ENCODE measurements at regions not wholly inside any gene's neighbourhood (a gene's known extent, or its start where the extent isn't known, plus 50 kb on each side); places are given as distances from the start of the nearest gene placed in this dataset.

DNA sequence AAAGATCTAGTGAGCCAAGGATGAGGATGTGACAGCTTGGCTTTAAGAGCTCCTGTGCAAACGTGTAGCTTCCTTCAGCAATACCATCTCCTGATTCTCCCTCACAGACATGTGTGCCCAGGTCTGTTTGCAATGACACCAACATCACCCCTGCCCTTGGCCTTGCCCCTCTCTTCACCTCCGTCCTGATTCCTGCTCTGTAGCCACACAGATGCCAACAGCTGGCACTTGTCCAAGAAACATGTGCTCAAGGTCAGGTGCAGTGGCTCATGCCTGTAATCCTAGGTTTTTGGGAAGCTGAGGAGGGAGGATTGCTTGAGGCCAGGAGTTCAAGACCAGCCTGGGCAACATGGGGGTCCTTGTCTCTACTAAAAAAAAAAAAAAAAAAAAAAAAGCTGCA lies 103.8 kb upstream of the CRHR1 start:
- no peak for DNase-seq

DNA sequence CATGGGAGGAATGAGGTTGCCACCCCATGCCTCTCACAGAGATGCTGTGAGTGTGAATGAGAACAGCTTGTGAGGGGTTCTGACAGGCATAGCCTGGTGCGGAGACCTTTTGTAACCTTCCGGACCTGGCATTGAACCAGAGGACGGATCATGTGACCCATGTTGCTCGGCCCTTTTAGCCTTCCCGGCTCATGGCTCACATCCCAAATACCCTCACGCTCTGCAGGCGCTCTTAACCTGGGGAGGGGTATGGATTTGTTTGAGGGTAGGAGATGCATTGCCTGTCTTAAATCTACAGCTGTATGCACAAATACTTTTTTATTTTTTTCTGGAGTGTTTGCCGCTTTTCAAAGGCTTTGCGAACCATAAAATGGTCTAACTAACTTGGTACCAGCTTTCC lies 102.4 kb upstream of the CRHR1 start:
- no peak for DNase-seq

DNA sequence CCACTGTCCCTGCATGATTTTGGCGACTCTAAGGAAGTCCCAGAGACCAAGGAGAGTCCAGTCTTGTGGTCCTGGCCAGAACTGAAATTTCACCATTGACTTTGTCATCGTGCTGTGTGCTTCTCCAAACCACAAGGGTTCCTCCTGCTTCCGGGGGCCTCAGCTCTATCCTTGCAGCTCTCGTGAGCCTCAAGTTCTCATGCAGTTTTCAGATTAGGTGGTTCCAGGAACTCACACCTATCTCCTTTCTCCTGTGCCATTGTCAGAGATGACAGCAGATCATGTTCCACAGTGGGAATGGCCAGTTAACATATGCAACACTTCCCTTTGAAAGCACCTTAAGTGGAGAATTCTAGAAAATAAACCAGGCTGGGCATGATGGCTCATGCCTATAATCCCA lies 97.9 kb upstream of the CRHR1 start:
- no peak for DNase-seq

DNA sequence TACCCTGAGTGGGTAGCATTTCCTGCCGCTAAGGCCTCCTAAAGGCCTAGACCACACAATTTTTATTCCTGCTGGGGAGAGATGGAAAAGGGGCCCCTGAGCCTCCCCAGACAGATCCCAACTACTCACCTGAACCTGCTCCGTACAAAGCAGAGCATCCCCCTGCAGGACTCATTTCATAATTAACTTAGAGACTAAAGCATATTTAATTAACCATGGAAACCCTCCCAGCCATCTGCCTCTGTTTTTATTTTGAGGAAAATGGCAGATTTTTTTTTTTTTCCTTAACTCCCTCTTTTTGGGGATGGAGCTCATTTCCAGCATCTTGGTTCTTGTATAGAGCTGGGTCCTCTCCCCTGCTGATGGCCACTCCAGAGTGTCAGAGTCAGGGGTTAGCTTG lies 96.5 kb upstream of the CRHR1 start:
- no peak for DNase-seq

DNA sequence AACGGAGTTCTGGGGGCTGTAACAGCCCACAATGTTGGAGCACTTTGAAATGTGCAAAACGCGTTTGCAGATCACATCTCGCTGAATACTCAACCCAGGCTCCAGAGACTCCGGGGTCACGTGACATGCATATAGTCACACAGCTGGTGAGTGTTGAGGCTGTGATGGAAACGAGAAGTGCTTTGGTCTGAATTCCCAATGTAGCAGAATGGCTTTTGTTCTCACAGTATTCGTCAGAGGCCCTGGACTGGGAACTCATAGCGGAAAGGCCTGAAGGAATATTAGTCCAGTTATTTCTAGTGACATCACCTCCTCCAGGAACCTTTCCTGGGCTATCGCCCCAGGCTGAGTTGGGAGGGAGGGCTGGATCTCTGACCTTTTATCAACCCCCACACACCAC lies 95.8 kb upstream of the CRHR1 start:
- peak; percentile 51 for DNase-seq

DNA sequence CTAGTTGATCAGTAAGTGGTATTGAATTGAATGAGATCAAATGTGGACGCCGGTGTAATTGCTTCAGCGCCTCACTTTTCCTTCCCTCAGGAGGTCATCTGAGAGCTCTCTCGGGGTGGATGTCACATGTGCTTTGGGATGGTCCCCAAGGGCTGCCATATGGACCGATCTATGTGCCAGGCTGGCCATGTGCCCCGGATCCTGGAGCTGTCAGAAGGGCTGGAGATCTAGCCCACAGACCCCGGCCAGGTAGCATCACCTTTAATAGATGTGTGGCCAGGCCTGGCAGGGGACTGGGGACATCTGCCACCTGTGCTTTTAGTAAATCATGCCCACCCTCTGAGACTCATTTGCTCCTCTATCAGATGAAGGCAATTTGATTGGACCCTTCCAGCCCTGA lies 95.3 kb upstream of the CRHR1 start:
- DNase-seq: no peak

DNA sequence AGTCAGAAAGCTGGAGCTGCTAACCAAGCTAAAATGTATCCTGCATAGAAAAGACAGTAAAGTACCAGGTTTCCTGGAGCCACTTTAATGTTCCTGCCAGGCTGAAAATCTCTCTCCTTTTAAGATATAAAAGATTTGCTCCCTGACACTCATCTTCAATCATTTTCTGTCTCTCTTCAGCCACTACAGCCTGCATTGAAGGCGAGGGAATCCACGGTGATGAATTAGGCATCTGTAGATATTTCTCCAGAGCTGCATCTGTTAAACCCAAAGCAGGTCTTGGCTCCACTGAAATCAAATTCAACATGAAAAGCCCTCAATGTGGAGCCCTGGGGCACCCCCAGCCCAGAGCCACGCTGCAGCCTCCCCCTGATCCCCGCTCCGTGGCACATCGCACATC lies 94.7 kb upstream of the CRHR1 start:
- DNase-seq: no peak

DNA sequence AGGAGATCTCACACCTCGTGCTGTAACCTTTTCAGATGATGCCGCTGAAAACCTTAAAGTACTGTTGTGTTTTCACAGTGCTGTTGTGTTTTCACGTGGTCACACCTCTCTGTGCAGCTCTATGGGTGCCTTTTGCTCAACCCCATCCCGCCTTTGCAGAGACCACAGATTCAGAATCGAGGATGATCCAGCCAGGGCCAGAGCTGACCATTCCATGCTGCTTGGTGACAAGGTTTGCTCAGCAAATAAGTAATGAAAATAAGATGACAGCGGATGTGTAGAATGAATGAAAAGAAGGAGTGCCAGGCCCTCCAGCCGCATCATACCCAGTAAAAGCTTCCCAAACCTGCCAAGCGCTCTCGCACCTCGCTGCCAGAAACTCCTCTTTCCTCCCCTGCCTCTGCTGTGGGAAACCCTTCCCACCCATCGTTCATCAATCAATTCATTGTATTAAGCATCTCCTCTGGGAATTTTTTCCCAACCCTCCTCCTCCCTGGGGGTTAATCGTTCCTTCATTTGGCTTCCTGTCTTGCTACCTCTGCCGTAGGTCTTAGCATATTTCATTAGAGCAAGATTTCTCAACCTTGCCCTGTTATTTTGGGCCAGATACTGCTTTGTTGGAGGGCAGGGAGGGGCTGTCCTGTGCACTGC lies 93.4 kb upstream of the CRHR1 start:
- DNase-seq: no peak

DNA sequence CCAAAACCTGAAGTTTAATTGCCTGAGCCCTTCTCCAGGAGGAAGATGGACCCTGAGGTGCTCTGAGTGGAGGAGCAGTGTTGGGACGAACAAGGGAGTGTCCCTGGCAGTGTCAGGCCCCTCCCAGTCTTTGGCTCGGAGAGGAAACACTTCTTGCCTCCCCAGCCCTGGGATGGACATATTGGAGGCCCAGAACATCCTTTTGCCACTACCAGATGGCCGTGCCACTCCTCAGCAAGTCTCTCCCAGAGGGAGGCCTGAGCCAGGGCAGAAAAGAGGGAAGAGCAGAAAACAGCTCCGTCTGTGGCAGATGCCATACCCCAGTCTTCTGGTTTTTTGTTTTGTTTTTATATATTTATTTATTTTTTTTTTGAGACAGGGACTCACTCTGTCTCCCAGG lies 91.5 kb upstream of the CRHR1 start:
- DNase-seq: no peak

DNA sequence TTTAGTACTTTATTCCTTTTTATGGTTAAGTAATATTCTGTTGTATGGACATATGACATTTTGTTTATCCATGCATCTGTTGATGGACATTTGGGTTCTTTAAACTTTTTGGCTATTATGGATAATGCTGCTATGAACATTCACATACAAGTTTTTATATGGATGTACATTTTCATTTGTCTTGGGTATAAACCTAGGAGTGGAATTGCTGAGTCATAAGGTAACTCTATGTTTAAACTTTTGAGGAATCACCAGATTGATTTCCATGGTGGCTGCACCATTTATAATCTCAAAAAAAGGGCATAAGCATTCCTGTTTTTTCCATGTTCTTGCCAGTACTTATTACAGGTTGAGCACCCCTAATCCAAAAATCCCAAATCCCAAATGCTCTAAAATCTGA lies 90.3 kb upstream of the CRHR1 start:
- DNase-seq: no peak

DNA sequence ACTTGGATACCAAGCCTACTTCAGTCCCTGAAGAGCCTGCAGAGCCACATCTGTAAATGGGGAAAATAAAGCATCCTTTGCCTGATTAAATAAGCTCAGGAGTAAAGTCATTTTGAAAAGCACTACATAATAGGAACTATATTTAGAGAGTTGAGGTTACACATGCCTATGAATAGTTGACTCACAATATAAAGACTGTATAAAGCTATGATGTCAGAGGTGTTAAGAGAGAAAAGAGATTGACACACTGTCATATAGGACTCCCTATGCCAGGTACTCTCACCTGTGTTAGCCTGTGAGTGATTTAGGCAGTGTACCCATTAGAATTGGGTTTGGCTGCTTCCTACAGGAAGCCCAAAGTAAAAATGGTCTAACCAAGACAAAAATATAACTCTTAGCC lies 87.7 kb upstream of the CRHR1 start:
- DNase-seq: no peak

DNA sequence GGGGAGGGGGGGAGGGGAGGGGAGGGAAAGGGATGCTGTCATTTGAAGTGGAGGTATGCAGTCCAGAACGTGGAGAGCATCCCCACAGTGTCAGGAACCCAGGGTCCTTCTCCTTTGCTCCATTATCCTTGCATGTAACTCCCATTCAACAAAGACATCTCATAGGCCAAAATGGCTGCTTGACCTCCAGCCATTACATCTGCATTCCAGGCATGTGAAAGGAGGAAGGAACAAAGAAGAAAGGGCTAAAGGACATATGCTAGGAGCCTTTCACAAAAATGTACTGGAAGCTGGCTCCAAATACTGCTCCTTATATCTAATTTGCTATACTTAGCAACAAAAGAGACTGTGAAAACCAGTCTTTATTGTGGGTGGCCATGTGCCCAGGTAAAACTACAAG lies 87.0 kb upstream of the CRHR1 start:
- no peak for DNase-seq

DNA sequence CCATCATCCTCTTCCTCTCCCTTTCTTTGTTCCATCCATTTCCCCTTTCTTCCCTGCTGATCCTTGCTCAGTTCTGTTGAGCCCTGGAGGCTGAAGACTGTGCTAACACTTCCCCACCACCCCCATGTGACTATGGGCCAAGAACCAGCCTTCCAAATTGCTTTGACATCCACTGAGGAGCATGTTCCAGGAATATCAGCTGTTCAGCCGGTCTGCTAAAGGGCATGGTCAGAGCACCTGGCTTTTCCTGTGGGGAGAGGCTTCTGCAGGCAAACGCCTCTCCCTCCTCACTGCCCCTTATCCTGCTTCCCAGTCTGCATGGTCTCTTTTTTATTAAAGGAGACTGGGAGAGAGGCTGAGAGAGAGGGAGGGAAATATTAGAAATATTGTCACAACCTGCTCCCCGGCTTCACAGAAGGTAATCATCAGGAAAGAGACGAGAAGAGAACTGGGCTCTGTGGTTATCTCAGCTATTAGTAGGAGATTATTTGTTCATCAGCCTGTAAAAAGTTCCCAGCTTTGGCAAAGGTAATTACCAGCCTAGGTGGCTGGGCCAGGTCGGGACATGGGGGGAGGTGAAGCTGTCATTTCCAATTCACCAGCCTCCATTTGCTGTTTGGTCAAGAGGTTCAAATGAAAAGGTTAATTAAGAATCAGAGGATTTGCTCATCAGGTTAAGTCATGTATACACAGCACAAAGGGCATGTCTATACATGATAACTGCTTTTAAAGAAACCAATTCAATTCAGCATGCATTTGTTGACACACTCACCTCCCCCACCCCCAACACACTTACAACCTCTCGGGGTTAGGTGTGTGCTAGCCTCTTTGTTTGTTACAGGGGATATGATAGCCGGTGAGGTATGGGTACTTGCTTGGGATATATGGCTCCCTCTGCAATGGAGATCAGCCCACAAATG lies 83.7 kb upstream of the CRHR1 start:
- no peak for DNase-seq

DNA sequence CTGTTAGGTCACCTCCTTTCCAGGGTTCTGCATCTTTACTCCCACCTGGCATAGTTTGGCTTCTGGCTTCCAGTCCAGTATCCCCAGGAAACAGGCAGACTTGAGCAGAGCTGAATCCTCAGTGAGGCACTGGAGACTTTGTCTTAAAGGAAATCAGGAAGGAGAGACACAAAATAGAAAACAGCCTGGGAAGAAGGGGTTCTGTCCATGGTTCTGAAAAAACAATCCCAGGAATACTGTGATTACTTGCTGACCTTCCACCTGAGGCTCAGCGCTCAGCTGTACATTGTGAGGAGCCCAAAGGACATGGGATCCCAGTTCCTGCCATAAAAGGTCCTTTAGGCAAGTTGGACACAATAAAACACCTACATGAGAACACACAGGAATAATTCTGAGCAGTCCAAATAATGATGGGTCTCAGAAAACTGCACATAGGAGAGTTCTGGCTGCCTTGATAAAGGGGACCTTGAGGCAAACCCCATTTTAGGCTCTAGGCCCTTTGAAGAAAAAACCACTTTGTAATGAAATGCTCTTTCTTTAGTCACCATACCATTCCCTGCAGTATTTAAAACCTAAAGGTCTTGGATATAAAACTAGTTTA lies 81.4 kb upstream of the CRHR1 start:
- DNase-seq: peak; percentile 31

DNA sequence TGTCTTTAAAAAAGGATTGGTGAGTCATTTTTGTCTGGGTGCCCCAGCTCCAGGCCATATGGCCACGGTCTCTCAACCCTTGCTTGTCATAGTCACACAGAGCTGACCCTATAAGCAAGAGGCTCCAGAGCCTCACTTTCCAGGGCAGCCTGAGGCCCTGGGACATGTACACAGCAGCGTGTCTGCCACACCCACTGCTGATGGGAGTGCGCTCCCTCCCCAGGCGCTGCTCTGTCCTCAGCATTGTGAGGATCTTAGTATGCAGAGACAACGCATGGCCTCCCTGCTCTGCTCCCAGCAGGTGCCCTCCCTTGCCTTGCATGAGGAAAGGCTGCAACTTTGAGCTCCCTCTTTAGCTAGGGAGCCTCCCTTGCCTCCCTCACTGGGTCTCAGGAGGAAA lies 80.8 kb upstream of the CRHR1 start:
- no peak for DNase-seq

DNA sequence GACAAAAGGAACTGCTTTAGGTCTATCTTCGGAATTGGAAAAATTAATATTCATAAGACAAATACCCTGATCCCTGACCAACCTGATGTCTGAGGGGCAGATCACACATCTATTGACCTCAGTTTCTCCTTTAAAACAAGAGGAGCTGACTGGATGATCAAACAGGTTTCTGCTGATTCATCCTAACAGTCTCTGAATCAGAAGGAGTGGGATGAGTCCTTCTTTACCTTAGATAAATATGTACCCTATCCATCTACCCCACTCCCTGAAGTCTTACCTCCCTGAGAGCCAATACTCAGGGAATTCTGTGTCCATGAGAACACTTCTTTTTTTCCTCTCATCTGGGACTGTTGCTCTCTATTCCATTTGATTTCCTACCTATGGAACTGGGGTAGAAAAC lies 80.3 kb upstream of the CRHR1 start:
- no peak for DNase-seq

DNA sequence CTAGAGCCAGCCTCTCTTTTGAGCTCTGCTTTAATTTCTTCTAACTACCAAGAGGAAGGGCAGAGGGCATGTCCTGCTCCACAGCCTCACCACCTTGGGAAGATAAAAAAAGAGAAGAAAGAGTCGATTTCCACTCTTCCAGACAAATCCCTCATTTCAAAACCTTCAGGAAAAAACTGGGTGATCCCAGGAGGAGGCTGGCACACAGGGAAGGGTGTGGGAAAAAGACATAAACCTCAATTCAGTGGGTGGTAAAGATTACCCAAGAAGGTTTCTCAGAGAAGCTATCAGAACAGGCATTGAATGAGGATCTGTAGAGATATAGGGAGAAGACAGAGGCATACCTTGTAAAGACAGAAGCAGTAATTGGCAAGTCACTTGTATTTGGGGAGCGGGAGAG lies 79.9 kb upstream of the CRHR1 start:
- DNase-seq: no peak

DNA sequence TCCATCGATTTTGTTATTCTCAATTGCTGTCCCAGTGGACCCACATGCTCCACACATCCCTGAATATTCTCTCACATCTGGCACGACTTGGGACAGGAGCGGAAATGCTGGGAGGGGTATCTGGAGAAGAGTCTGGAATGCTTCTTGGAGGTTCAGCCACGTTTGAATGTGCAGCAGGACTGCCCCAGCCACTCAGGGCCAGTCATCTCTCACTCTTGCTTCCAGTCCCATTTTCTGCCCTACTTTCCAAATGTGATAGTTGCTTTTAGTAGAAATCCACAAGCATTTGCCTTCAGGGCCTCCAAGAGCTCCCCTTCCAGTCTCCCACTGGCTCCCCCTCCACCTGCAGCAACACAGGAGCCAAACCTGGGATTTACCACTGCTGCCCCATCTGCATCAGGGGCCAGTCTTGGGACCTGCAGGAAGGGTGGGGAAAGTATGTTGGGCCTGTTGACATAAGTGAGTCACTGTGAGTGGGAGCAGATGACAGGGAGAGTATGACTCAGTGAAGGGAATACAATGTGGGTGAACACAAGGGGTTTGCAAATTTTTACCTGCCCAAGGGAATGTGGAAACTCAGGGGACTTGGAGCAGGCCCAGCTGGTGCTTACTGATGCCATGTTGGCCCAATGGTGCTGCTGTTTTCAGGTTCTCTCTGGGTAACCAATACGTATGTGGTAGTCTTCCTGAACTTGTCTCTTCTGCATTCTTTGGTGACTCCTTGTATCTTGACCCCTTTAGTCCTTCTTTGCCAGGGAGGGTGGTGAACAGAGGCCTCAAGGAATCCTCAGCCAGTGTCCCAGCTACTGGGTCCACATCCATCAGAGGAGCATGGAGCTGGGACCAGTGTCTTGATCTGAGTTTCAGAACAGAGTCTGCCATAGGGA lies 78.8 kb upstream of the CRHR1 start:
- DNase-seq: no peak

DNA sequence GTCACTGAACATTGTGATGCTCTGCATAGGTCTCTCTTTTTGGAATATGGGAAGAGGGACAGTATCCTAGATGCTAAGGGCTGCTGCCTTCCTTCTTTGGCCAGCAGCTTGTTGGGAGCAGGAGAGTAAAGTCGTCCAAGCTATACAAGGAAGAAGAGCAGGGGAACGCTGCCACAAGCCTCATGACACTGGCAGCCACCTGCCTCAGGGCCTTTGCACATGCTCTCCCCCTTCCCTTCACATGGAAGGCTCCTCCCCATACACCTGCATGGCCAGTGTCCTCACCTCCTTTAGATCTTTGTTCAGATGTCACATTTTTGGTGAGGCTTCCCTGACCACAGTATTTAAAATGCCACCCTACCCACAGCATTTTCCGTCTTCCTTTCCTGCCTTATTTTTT lies 78.1 kb upstream of the CRHR1 start:
- no peak for DNase-seq

DNA sequence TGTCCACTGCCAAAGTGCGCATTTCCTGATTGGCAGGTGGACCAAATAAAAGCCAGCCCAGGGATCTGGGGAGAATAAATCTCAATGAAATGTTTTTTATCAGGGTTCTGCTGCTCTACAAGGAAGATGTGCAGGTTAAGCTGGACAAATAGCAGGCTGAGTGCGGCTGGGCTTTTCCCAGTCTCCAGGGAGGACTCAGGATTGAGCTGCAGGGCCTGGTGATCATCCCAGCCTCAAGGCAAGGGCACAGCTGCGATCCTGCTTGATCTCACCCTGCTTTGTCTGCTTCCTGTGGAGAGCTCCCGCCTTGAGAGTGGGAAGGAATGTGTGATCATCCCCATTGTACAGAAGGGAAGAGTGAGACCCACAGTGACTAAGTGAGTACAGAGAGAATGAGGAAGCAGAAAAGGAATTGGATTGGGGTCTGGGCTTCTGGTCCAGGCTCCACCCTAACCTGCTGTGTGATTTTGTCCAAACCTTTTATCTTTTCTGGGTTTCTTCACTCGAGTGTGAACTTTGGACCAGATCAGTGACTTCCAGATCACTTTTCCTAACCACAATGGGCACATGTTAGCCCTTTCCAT lies 75.3 kb upstream of the CRHR1 start:
- DNase-seq: no peak

DNA sequence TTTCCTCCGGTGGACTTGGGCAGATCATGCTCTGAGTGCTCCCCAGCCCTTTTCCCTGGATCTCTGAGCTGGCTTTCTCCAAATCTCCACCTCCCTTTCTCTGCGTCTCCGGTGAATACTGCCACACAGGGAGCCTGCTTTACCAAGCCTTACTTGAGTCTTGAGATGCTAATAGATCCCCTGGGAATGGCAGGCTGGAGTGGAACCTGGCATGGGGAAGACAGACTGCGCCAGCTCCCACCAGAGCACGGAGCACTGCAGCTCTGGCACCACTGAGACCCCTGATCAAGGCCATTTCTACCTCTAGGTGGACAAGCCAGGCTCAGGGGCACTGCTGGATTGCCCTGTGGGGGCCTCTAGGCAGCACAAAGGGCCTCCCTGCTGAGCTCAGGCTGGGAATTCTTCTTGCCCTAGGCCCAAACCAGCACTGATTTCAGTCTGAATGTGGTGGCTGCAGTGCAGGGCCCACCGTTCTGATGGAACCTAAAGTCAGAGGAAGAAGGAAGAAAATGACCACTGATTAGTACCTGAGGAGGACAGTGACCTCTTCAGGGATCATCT lies 74.3 kb upstream of the CRHR1 start:
- no peak for DNase-seq

DNA sequence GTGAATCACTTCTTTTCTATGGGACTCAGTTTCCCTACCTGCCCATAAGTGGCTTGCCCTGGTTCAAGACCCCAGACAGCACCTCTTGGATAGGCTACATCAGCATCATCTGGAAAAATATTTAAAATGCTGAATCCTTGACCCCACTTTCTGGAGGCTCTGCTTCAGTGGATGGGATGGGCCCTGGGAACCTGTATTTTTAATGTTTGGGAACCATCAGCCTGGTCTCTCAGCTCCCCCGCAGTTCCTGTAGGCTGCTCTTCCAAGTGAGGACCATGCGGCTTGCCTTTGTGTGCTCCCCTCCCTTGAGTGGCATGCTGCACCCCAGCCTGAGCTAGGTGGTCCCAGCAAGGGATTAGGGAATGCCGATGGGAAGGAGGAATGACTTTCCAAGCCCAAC lies 68.3 kb upstream of the CRHR1 start:
- no peak for DNase-seq
